Esophagus squamous epithelium (tissue), 5 donors: ENCODE measurements at regions not wholly inside any gene's neighbourhood (a gene's known extent, or its start where the extent isn't known, plus 50 kb on each side); places are given as distances from the start of the nearest gene placed in this dataset.

Source experiments
- DNase-seq: peaks from one replicate; lab custom pipeline; 2025; lab: John Stamatoyannopoulos, UW
- H3K27ac ChIP-seq, 4 donors: fragments of 200-600 bp; sonication (generic); one replicate each; pipeline ENCODE4 v1.5.1; 2016 to 2019; ENCODE audit warnings: mild to moderate bottlenecking in 1 of 4
- H3K27me3 ChIP-seq, 4 donors: fragments of 200-600 bp; sonication (generic); 1 replicate in 3 of 4; 2 replicates in 1 of 4; pipeline versions ENCODE4 v1.5.1 to v1.6.0; 2017 to 2021; ENCODE audit warnings: antibody characterized with exemption in 1 of 4
- H3K36me3 ChIP-seq, 3 donors: fragments of 200-600 bp; sonication (generic); one replicate each; pipeline ENCODE4 v1.5.1; 2016 to 2019
- H3K4me1 ChIP-seq, 3 donors: fragments of 200-600 bp; sonication (generic); one replicate each; pipeline ENCODE4 v1.5.1; 2017 to 2019
- H3K4me3 ChIP-seq, 4 donors: fragments of 200-600 bp; sonication (generic); 1 replicate in 3 of 4; 2 replicates in 1 of 4; pipeline ENCODE4 v1.5.1; 2016 to 2019; ENCODE audit warnings: mild to moderate bottlenecking in 2 of 4, moderate library complexity in 1 of 4
- H3K9me3 ChIP-seq, 3 donors: fragments of 200-600 bp; sonication (generic); one replicate each; pipeline ENCODE4 v1.5.1; 2016 to 2019
- CTCF ChIP-seq, 6 experiments: fragments of 450-650 bp in 4 of 6; fragments of 200-600 bp in 2 of 6; sonication (generic) in 2 of 6; IDR thresholded peaks; one replicate each; pipeline ENCODE4 v1.5.1; 2016 to 2019; ENCODE audit warnings: antibody characterized with exemption in 6 of 6, mild to moderate bottlenecking in 4 of 6, moderate library complexity in 4 of 6
- POLR2A ChIP-seq, 4 donors: fragments of 450-650 bp; IDR thresholded peaks; one replicate each; pipeline ENCODE4 v1.6.1; 2017; ENCODE audit warnings: antibody characterized with exemption in 4 of 4, mild to moderate bottlenecking in 4 of 4, moderate library complexity in 3 of 4
- WGBS, 2 donors: methylation state at CpG; one replicate each; pipeline ENCODE4 v1.1.5; 2018; 5-methylcytosine and 5-hydroxymethylcytosine counted together
- intact Hi-C: fragments of 100-400 bp; cut with DNase I; formaldehyde crosslinking; loops from one replicate; pipeline ENCODE4 v1.15.0; 2022
- donor health status: DM: yes; HTN: yes; CAD: no.

GRCh38 chr5:57539281-57539701 lies 56.7 kb upstream of the ACTBL2 start:
- intact Hi-C loops: no loop called here
- Histone ChIP-seq H3K27ac (no peak overlapping the region), H3K27me3 (no peaks in the 10 kb centered on the region)

GRCh38 chr5:57538341-57538955 lies 55.8 kb upstream of the ACTBL2 start:
- no peak for TF ChIP-seq POLR2A (IDR thresholded peaks at IDR 0.05)
- no peak for TF ChIP-seq CTCF (IDR thresholded peaks at IDR 0.05)
- no peak for DNase-seq
- Histone ChIP-seq H3K9me3 (no peaks in the 10 kb centered on the region), H3K27ac (no peak overlapping the region), H3K4me1 (no peaks in the 10 kb centered on the region), H3K36me3 (no peaks in the 10 kb centered on the region), H3K27me3 (no peaks in the 10 kb centered on the region), H3K4me3 (no peak overlapping the region)
- intact Hi-C loops: no loop called here
- WGBS, 2 donors: 50 to 66% methylated on average over 7 of the region's 7 CpGs

More at GRCh38 chr5:57539281-57539701, 56.7 kb upstream of the ACTBL2 start:
- H3K36me3 ChIP-seq: no peaks in the 10 kb centered on the region
- no peak for DNase-seq
- TF ChIP-seq CTCF (IDR thresholded peaks at IDR 0.05) (no peak), POLR2A (IDR thresholded peaks at IDR 0.05) (no peak)
- no peak overlapping the region for H3K4me3 ChIP-seq
- WGBS, 2 donors: 57 to 61% methylated on average over 3 of the region's 3 CpGs
- H3K4me1 ChIP-seq: no peaks in the 10 kb centered on the region
- no peaks in the 10 kb centered on the region for H3K9me3 ChIP-seq

- no peak overlapping the region for H3K27ac ChIP-seq
- WGBS, 2 donors: 89 to 94% methylated on average over 2 of the region's 2 CpGs
- DNase-seq: no peak
- H3K4me1 ChIP-seq: no peaks in the 10 kb centered on the region
- no peaks in the 10 kb centered on the region for H3K27me3 ChIP-seq
- H3K9me3 ChIP-seq: no peaks in the 10 kb centered on the region
- TF ChIP-seq CTCF (IDR thresholded peaks at IDR 0.05) (no peak), POLR2A (IDR thresholded peaks at IDR 0.05) (no peak)
- H3K4me3 ChIP-seq: no peak overlapping the region
- intact Hi-C loops: no loop called here
- H3K36me3 ChIP-seq: no peaks in the 10 kb centered on the region
These were observed 55.2 kb upstream of the ACTBL2 start for GRCh38 chr5:57537811-57538210.

GRCh38 chr5:57532513-57533497 lies 50.2 kb upstream of the ACTBL2 start:
- Histone ChIP-seq H3K27ac (no peak overlapping the region), H3K4me1 (no peaks in the 10 kb centered on the region), H3K36me3 (no peaks in the 10 kb centered on the region), H3K27me3 (no peaks in the 10 kb centered on the region), H3K9me3 (no peaks in the 10 kb centered on the region), H3K4me3 (no peak overlapping the region)
- intact Hi-C loops: no loop called here
- no peak for TF ChIP-seq POLR2A (IDR thresholded peaks at IDR 0.05)
- no peak for TF ChIP-seq CTCF (IDR thresholded peaks at IDR 0.05)
- no peak for DNase-seq
- 55 to 60% methylated on average over 4 of the region's 4 CpGs for WGBS, 2 donors
